Right kidney (tissue), 1 donor: ENCODE measurements at regions not wholly inside any gene's neighbourhood (a gene's known extent, or its start where the extent isn't known, plus 50 kb on each side); places are given as distances from the start of the nearest gene placed in this dataset.
"Not testable (repeated sequence)": the region's sequence is repeated elsewhere in the genome, so short reads cannot be mapped to it uniquely, and the experiment has no call there.

Experiments
- DNase-seq: peaks from one replicate; pipeline ENCODE4 v3.0.0-alpha.2; 2016

- DNase-seq, result no peak
Observed at GRCh38 chr2:125224830-125225229, 1199.7 kb downstream of the CNTNAP5 start.

DNA sequence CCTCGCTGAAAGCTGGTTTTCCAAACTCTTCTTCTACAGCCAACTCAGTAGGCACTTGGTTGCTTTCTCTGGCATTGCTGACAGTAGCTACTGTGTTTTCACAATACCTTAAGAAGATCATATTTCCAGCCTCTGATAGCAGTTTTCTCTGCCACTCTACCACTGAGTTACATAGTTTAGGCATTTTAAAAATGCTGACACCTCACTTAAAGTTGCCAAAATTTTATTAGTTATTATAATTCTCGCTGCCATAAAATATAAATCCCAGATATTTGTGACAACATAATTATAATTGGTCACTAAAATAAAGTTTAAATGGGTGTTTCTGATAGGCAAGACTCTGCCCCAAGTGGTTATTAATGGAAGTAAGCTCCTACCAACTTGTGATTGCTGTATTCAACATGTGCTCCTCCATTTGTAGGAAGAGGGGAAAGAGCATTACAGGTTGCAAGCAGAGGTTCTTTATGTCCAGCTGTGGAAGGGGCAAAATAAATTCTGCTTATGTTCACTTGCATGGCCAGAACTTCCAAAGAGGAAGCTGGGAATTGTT, 1202.8 kb downstream of the CNTNAP5 start:
- DNase-seq, result no peak

DNA sequence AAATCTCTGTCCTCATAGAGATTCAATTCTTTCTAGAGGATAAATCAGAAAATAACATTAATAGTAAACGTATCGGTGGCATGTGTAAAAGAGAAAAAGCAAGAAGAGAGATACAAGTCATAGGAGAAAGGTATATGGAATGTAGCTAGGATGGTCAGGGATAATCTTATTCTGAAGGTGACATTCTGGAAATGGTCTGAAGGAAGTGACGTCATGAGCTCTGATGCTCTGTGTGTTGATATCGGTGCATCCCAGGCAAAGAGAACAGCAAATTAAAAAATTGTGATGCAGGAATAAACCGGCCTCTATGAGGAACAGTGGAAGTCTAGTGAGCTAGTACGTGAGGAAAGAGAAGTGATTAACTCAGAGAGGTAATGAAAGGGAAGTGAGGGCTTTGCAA, 1215.8 kb downstream of the CNTNAP5 start:
- DNase-seq, result no peak

DNA sequence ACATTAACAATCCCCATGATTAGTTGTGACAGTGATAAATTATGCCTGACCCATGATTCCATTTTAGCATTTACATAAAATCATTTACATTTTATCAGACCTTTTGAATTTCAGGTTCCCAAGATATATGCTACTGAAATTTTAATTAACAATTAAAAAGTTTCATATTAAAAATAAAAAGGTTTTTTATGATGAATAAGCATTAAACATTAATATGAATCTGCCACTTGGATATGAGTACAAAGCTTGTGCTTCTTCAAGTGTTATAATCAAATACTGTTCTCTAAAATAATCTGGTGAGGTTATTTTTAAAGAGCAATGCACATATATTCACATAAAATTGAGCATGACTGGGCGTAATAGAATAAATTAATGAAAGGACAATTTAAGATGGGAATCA, 1218.0 kb downstream of the CNTNAP5 start:
- no peak for DNase-seq

DNA sequence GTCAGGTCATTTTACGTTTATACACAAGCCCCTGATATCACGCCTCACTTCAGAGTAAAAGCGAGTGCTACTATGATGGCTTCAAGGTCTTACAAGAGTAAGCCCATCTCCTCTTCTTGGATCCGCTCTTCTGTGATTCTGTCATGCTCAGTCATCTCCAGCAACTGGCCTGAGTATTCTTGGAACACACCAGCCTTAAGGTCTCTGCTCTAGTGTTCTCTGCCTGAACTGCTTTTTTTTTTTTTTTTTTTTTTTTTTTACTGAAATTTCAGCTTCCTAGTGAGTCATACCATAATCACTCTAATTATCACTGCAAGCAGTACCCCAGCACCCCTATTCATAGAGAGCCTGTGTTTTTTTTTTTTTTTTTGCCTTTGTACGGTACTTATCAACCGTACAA, 1228.9 kb downstream of the CNTNAP5 start:
- no peak for DNase-seq

DNA sequence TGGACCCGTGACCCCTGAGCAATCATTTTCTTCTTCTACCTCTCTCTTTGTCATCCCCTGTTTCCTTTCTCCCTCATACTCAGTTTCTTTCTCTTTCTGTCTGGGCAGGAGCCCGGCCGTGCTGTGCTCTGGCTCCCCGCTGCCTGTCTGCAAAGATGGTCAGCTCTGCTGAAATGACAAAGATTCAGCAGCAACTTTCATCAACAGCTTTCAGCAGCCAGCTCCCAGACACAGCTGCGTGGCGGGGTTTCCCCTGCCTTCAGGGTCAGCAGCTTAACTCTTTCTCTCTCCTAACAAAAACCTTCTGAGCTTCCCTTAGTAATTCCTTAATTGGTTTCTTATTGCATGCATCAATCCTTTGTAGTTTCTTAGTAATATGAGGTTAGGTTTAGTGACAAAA, 1234.4 kb downstream of the CNTNAP5 start:
- no peak for DNase-seq

DNA sequence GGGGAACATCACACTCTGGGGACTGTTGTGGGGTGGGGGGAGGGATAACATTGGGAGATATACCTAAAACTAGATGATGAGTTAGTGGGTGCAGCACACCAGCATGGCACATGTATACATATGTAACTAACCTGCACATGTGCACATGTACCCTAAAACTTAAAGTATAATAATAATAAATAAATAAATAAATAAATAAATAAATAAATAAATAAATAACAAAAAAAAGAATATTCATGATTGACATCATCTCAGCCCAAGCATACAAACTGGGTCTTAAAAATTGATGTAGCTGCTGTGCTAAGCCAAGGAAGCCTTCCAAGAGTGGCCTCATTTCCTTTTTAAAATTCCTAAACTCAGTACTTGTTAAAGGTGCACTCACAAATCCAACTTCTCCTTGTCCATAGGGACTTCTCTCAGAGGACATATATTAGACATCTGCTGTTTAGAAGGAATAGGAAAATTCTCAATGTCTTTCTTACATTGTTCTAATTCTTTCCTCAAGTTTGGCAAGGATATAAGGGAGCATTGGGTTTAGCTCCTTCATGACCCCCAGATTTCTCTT, 1235.4 kb downstream of the CNTNAP5 start:
- DNase-seq, result not testable (repeated sequence)

GRCh38 chr2:125264453-125264852, 1239.4 kb downstream of the CNTNAP5 start:
- DNase-seq, result no peak

DNA sequence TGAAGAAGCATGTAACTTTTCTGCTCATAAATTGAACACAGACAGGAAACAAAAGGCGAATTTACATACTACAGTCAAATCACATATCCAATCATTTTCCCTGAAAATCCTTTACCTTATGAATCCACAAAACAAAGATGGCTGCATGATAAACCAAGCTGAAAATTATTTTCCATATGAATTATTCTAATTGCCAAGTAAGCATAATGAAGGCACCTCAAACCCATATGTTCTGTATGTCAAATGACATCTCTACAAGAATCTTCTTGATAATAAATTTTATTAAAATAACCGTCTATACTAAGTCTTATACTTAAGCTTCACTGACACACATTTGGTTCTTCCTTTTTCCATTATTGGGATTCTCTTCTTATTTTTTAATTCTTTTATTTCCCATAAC, 1242.6 kb downstream of the CNTNAP5 start:
- no peak for DNase-seq

- DNase-seq, result no peak
Observed at GRCh38 chr2:125272651-125273050, 1247.6 kb downstream of the CNTNAP5 start.

DNA sequence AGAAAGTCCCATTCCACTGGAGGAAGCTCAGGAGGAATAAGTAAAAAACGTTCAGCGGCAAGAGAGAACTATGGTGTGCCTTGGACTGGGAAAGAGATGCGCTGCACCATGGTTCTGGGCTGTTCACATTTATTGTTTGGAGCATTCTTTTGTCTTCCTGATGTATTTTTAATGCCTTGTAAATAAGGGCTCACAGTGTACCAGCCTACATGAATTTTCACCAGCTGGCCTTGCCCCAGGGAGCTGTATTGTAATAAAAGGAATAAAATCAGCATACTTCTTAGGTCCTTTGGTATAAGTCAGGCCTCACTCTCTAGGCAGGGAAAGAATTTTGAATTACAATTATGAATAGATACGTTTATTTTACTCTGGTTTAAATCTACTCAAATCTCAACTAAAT, 1249.6 kb downstream of the CNTNAP5 start:
- DNase-seq, result no peak

GRCh38 chr2:125280265-125280664, 1255.2 kb downstream of the CNTNAP5 start:
- no peak for DNase-seq

GRCh38 chr2:125281242-125281641, 1256.2 kb downstream of the CNTNAP5 start:
- DNase-seq, result no peak

GRCh38 chr2:125296742-125297141, 1271.7 kb downstream of the CNTNAP5 start:
- DNase-seq, result no peak

DNA sequence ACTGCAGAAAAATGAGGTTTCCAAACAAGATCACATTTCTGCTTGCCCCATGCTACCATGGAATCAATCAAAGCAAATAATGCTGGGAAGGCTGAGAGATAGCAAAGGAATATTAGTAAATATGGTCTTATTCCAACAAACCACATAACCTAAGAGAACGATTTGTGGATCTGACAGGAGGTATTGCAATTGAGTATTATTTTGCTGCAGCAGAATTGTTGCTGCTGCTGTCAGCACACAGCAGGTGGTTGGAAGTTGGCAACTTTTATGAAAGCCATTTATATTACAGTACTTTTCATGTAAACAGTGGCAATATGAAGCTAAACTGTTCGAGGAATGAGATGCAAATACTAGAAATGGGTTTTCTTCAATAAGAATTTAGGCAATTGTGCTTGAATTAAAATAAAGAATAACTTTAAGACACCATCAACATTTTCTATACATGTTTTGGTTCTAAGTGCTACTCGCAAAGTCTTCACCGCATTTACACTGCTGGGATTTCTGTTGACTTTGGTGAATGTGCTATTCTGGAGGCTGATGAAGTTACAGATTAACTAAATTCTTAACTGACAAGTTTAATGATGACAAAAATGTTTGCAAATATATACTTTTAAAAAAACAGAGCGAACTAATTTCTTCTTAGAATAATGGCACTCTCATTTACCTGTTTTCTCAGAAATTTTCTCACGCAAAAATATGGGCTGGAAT, 1285.7 kb downstream of the CNTNAP5 start:
- no peak for DNase-seq

DNA sequence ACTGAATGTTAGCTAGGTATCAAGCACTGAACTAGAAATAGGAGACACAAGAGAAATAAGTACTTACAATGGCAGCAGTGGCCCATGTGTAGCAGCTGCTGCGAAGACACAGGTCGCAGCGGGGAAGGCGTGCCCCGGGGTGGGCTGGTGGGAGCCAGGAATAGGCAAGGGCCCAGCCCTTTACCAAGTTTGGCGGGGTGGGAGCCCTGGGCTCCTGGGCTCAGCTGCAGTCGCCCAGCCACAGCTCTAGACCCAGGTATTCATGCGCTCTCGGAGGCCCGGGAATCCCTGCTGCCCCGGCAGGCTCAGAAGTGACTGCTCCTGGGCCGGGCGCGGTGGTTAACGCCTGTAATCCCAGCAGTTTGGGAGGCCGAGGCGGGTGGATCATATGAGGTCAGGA, 1287.3 kb downstream of the CNTNAP5 start:
- no peak for DNase-seq

GRCh38 chr2:125313806-125314205, 1288.7 kb downstream of the CNTNAP5 start:
- DNase-seq, result no peak

GRCh38 chr2:125318740-125319139, 1293.7 kb downstream of the CNTNAP5 start:
- no peak for DNase-seq

- DNase-seq, result no peak
Observed at GRCh38 chr2:125324273-125324672, 1299.2 kb downstream of the CNTNAP5 start.

GRCh38 chr2:125330133-125330532, 1305.0 kb downstream of the CNTNAP5 start:
- DNase-seq, result no peak

- DNase-seq, result no peak
Observed at GRCh38 chr2:125341353-125341752, 1314.6 kb upstream of the GYPC start.

DNA sequence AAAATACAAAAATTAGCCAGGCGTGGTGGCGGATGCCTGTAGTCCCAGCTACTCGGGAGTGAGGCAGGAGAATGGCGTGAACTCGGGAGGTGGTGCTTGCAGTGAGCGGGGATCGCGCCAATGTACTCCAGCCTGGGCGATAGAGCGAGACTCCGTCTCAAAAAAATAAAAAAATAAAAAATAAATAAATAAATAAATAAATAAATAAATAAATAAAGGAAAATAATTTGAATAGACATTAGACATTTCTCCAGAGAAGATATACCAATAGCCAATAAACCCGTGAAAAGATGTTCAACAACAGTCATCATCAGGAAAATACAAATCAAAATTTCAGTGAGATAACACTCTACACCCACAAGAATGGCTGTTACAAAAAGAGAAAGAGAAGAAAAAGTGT, 1302.4 kb upstream of the GYPC start:
- not testable (repeated sequence) for DNase-seq

GRCh38 chr2:125364192-125364983, 1291.6 kb upstream of the GYPC start:
- DNase-seq, result no peak

- DNase-seq, result no peak
Observed at GRCh38 chr2:125364984-125365265, 1291.0 kb upstream of the GYPC start.
